CD4-positive, alpha-beta T cell (primary cell): ENCODE measurements at regions not wholly inside any gene's neighbourhood (a gene's known extent, or its start where the extent isn't known, plus 50 kb on each side); places are given as distances from the start of the nearest gene placed in this dataset.

ENCODE experiments used
- ATAC-seq: fragments of 200-7000 bp; cut with Tn5 transposase; one replicate; pipeline ENCODE4 v1.10.0; 2022; ENCODE audit warnings: mild to moderate bottlenecking; ENCODE audit not compliant: poor library complexity
- CTCF ChIA-PET: fragments of 350-600 bp; sonication (Branson Sonifier 250); formaldehyde crosslinking; loops from one replicate; lab custom pipeline; 2021; ENCODE audit warnings: antibody characterized with exemption, inconsistent platforms; lab: Charles Lee
- POLR2A ChIA-PET: fragments of 350-600 bp; sonication (Branson Sonifier 250); formaldehyde crosslinking; loops from one replicate; lab custom pipeline; 2021; ENCODE audit warnings: antibody characterized with exemption, inconsistent platforms; lab: Charles Lee
- DNase-seq, 14 experiments: peaks; one replicate each; pipeline ENCODE4 v3.0.0-alpha.2; 2013 to 2020; ENCODE audit warnings: mixed read lengths in 2 of 14
- H3K27ac ChIP-seq, 2 donors: one replicate each; pipeline versions ENCODE4 v1.5.1 to v1.7.0; 2013; ENCODE audit warnings: low read length in 2 of 2, low read depth in 1 of 2, mild to moderate bottlenecking in 1 of 2
- H3K27me3 ChIP-seq, 2 experiments: 1 replicate in 1 of 2; 2 replicates in 1 of 2; pipeline versions ENCODE4 v1.6.1 to v1.7.0; 2013; ENCODE audit warnings: low read length in 2 of 2, control low read depth in 1 of 2, mild to moderate bottlenecking in 1 of 2, moderate library complexity in 1 of 2; ENCODE audit not compliant: insufficient read depth in 2 of 2, control insufficient read depth in 1 of 2
- H3K36me3 ChIP-seq: one replicate; pipeline ENCODE4 v1.6.1; 2013; ENCODE audit warnings: low read length, control low read depth; ENCODE audit not compliant: insufficient read depth
- H3K4me1 ChIP-seq: one replicate; pipeline ENCODE4 v1.6.1; 2013; ENCODE audit warnings: low read length, control low read depth; ENCODE audit not compliant: insufficient read depth
- H3K4me3 ChIP-seq: one replicate; pipeline ENCODE4 v1.5.1; 2013; ENCODE audit warnings: mild to moderate bottlenecking, low read length, moderate library complexity
- H3K9me3 ChIP-seq, 2 experiments: 1 replicate in 1 of 2; 2 replicates in 1 of 2; pipeline versions ENCODE4 v1.6.1 to v1.7.0; 2013; ENCODE audit warnings: low read length in 2 of 2, mild to moderate bottlenecking in 2 of 2, control low read depth in 1 of 2, moderate library complexity in 1 of 2; ENCODE audit not compliant: control insufficient read depth in 1 of 2, insufficient read depth in 1 of 2
- H3K27ac Mint-ChIP-seq: one replicate; pipeline ENCODE4 v1.8.0; 2020; ENCODE audit warnings: mixed read lengths
- H3K27me3 Mint-ChIP-seq: one replicate; pipeline ENCODE4 v1.8.0; 2021; ENCODE audit warnings: mixed read lengths
- H3K36me3 Mint-ChIP-seq: one replicate; pipeline ENCODE4 v1.8.0; 2021; ENCODE audit warnings: low read depth, mixed read lengths
- H3K4me1 Mint-ChIP-seq: one replicate; pipeline ENCODE4 v1.8.0; 2021; ENCODE audit warnings: low read depth, mixed read lengths
- H3K4me3 Mint-ChIP-seq: one replicate; pipeline ENCODE4 v1.8.0; 2020; ENCODE audit warnings: mild to moderate bottlenecking, mixed read lengths
- H3K9me3 Mint-ChIP-seq: one replicate; pipeline ENCODE4 v1.8.0; 2020; ENCODE audit warnings: mixed read lengths
- CTCF ChIP-seq: fragments of 200-600 bp; IDR thresholded peaks from one replicate; pipeline ENCODE4 v1.8.0; 2022; ENCODE audit warnings: antibody characterized with exemption, mild to moderate bottlenecking
- intact Hi-C, 2 experiments: fragments of 100-400 bp; cut with DNase I in 1 of 2; cut with micrococcal nuclease in 1 of 2; formaldehyde crosslinking; loops; one replicate each; pipeline versions ENCODE4 v1.15.1 to v1.9.0; 2023 to 2025; cut with DNase I, micrococcal nuclease

DNA sequence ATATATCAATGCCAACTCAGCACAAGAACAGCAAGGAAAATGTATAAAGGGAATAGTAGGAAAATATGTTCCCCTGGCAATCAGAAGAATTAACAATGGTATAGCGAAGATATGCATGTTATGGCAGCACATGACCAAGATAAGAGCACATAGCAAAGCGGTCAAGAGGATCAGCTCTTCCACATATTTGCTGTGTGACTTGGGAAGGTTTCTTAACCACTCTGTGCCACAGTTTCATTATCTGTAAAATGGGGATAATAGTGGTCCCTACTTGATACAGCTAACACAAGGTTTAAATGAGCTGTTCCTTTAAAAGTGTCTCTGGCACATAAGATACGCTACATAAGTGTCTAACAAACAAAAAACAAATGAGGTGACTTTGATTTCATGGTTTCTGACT, 77.9 kb upstream of the PIP5K1B start:
- CTCF ChIA-PET = no interaction called here

DNA sequence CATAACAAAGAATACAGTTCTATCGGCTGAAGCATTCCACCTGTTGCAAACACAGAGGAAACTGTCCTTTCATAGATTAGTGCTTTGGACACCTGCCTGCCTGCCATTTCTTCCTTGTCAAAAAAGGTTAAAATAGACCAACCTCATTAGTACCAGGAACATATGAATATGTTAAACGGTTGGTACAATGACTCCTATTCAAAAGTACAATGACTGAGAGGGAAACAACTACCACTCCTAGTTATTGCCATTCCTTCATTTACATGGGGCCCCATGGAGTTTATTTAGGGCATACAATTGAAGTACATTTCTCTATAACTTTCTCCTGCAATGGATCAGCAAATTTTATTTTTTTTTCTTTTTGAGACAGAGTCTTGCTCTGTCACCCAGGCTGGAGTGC, 77.4 kb upstream of the PIP5K1B start:
- DNase-seq = no peak
- Mint-ChIP-seq H3K36me3 (no peaks in the 10 kb centered on the region), H3K4me1 (no peaks in the 10 kb centered on the region), H3K27me3 (peaks cover 4% of the 10 kb centered on the region), H3K9me3 (no peaks in the 10 kb centered on the region), H3K27ac (no peak overlapping the region), H3K4me3 (no peak overlapping the region)
- Histone ChIP-seq H3K4me3 (no peak overlapping the region), H3K4me1 (no peaks in the 10 kb centered on the region), H3K27me3 (peaks cover 0 to 4% of the 10 kb centered on the region in 2 experiments), H3K27ac (no peak overlapping the region), H3K36me3 (no peaks in the 10 kb centered on the region), H3K9me3 (no peaks in the 10 kb centered on the region)
- CTCF ChIA-PET = no interaction called here
- no peak for ATAC-seq
- no peak for TF ChIP-seq CTCF
- intact Hi-C loops = no loop called here
- POLR2A ChIA-PET = no interaction called here

More for the DNA sequence above, 77.9 kb upstream of the PIP5K1B start:
- H3K4me3 ChIP-seq = no peak overlapping the region
- H3K27me3 Mint-ChIP-seq = peaks cover 4% of the 10 kb centered on the region
- H3K36me3 ChIP-seq = no peaks in the 10 kb centered on the region
- intact Hi-C loops = no loop called here
- peaks cover 0 to 4% of the 10 kb centered on the region in 2 experiments for H3K27me3 ChIP-seq
- H3K36me3 Mint-ChIP-seq = no peaks in the 10 kb centered on the region
- H3K4me1 ChIP-seq = no peaks in the 10 kb centered on the region
- no peak overlapping the region for H3K4me3 Mint-ChIP-seq
- no peaks in the 10 kb centered on the region for H3K9me3 Mint-ChIP-seq
- no peak overlapping the region for H3K27ac Mint-ChIP-seq
- no peak for TF ChIP-seq CTCF
- no peak overlapping the region for H3K27ac ChIP-seq
- no peak for ATAC-seq
- no peaks in the 10 kb centered on the region for H3K4me1 Mint-ChIP-seq
- no peak for DNase-seq
- POLR2A ChIA-PET = no interaction called here
- no peaks in the 10 kb centered on the region for H3K9me3 ChIP-seq

DNA sequence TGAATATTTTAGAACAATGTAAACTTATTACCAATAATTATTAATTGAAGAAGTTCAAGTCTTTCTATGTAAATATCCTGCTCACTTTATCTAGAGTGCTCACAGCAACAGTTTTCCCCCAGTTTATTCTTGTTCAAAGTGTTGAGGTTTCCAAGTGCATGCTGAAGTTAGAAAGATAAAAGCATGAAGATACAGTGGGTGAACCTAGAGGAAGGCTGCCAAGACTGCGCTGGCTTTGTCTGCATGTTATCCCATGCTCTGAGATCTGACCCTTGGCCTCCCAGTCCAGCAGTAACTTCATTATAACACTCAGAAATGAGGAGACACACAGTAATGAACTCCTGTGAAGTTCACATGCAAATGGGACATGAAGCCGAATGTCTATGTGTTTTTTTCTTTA, 76.0 kb upstream of the PIP5K1B start:
- DNase-seq = no peak
- Mint-ChIP-seq H3K4me1 (no peaks in the 10 kb centered on the region), H3K27ac (no peak overlapping the region), H3K9me3 (no peaks in the 10 kb centered on the region), H3K4me3 (no peak overlapping the region), H3K36me3 (no peaks in the 10 kb centered on the region), H3K27me3 (peaks cover 4% of the 10 kb centered on the region)
- H3K27me3 ChIP-seq = no peaks in the 10 kb centered on the region
- intact Hi-C loops = no loop called here
- no peak overlapping the region for H3K4me3 ChIP-seq
- H3K9me3 ChIP-seq = no peaks in the 10 kb centered on the region
- TF ChIP-seq CTCF = no peak
- ChIA-PET POLR2A (no interaction called here), CTCF (no interaction called here)
- no peaks in the 10 kb centered on the region for H3K4me1 ChIP-seq
- no peak overlapping the region for H3K27ac ChIP-seq
- ATAC-seq = no peak
- no peaks in the 10 kb centered on the region for H3K36me3 ChIP-seq
